HG03565 (cell line): ENCODE measurements at regions not wholly inside any gene's neighbourhood (a gene's known extent, or its start where the extent isn't known, plus 50 kb on each side); places are given as distances from the start of the nearest gene placed in this dataset.
"Not testable (repeated sequence)": the region's sequence is repeated elsewhere in the genome, so short reads cannot be mapped to it uniquely, and the experiment has no call there.

Source experiments
- ATAC-seq: cut with Tn5 transposase; IDR thresholded peaks from one replicate; pipeline ENCODE4 v1.9.1; 2021; ENCODE audit warnings: mild to moderate bottlenecking, moderate library complexity; ENCODE audit not compliant: unreplicated experiment

DNA sequence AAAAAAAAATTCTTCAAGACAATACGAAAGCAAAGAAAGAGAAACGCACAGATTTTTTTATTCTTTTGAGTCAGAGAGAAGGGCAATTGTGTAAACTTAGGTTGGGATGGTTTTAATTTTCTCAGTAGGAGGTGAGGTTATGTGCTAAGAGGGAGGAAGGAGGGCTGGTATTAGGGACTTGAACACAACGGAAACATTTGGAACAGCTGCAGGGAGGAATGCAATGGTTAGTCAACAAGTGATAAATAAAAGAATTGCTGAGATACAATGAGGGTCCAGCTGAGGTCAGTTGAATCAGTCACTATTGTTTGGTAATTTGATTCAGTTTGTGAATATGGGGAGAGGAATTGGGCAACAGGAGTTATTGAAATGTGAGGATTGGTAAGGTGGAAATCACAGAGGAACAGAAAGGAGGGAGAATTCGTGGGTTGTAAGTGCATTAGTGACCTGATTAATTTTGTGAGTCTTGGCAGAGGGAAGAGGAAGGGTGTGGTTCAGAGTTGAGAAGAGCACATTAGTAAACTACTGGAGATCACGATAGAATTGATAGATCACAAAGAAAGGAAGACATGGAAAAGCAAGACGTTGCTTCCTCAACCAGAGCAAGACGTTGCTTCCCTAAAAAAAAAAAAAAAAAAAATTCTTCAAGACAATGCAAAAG is 499.5 kb upstream of the SPRY2 start:
- no peak for ATAC-seq

GRCh38 chr13:80835902-80836301 is 495.0 kb upstream of the SPRY2 start:
- no peak for ATAC-seq

DNA sequence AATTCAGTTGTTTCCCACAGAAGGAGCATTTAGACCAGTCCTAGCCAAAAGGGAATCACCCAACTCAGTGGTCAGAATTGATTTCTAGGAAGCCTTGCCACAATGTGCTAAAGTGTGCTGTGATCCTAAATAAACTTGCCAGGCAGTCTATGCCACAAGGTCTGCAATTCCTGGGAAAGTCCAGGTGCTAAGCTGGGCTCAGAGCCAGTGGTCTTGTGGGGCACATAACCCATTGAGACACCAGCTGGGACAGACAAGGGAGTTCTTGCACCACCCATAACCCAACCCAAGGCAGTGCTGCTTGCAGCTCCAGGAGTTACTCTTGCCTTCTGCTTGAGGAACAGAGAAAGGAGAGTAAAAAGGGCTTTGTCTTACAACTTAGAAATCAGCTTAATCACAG is 489.5 kb upstream of the SPRY2 start:
- no peak for ATAC-seq

GRCh38 chr13:80828759-80829158 is 487.8 kb upstream of the SPRY2 start:
- no peak for ATAC-seq

- no peak for ATAC-seq
Measured at GRCh38 chr13:80825276-80825675, 484.4 kb upstream of the SPRY2 start.

GRCh38 chr13:80824229-80824628 is 483.3 kb upstream of the SPRY2 start:
- no peak for ATAC-seq

DNA sequence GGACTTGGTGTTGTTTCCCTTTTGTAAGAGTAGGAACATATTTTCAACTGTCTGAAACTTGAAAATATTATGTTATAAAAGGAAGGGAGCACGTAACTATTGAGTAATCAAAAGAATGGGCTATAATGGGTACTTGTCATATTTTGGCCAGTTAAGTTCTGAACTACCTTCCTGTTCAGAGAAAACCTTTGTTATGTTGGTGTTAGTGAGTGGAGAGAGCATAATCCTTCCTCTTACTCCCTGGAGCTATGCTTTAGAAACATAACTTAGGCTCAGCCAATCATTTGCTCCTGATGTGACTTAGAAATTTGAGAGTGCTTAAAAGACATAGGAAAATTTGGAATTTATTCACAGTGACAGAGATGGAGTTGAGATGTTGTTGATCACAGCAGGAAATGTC is 482.5 kb upstream of the SPRY2 start:
- ATAC-seq: no peak

GRCh38 chr13:80821466-80821865 is 480.5 kb upstream of the SPRY2 start:
- no peak for ATAC-seq

DNA sequence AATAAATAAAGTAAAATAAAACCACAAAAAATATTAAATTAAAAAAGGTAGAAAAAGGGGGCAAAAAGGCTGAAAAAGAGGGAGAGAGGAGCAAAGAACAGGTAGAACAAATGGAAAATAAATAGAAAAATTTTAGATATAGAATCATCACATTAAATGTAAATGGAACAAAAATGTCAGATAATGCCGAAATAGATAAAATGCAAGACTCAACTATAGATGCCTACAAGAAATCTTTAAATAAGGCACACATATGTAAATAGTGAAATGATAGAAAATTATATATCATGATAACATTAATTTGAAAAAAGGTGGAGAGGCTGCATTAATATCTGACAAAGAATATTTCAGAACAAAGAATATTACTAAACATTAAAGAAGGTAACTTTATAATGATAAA is 477.1 kb upstream of the SPRY2 start:
- no peak for ATAC-seq

DNA sequence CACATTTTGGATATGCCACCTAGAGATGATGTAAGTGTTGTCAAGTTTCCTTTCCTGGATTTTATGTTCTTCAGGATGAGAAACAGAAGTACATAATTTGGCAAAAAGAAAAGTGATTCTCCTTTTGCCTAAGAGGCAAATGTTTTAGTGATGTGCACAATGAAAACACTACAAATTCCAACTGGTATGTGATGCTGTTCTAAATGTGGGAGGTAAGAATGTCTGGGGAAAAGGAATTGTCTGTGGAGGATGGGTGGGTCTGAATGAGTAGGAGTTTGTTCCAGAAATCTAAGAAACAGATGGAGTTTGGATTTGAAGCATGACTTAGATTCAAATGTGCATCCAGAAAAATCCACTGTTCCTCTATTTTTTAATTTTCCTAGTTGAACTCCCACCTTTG is 473.6 kb upstream of the SPRY2 start:
- no peak for ATAC-seq

GRCh38 chr13:80810294-80810693 is 469.4 kb upstream of the SPRY2 start:
- not testable (repeated sequence) for ATAC-seq

DNA sequence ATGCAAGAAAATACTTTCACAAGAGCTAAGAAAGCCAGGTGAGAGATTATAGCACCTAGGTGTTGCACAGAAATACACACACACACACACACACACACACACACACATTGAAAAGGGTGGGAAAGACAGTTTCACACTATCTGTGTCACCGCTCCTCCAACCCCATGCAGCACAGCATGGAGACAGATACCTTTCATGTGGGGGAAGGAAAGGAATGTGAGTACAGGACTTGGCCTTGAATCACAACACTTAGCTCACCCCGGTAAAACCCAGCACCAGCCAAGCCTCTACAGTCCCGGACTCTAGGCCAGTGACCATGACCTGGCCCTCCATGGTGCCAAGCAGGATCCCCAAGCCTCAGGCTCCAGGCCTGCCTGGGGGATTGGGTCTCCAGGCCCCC is 462.0 kb upstream of the SPRY2 start:
- ATAC-seq: no peak

- no peak for ATAC-seq
Measured at GRCh38 chr13:80798576-80799133, 457.7 kb upstream of the SPRY2 start.

GRCh38 chr13:80787604-80788003 is 446.7 kb upstream of the SPRY2 start:
- ATAC-seq: no peak

DNA sequence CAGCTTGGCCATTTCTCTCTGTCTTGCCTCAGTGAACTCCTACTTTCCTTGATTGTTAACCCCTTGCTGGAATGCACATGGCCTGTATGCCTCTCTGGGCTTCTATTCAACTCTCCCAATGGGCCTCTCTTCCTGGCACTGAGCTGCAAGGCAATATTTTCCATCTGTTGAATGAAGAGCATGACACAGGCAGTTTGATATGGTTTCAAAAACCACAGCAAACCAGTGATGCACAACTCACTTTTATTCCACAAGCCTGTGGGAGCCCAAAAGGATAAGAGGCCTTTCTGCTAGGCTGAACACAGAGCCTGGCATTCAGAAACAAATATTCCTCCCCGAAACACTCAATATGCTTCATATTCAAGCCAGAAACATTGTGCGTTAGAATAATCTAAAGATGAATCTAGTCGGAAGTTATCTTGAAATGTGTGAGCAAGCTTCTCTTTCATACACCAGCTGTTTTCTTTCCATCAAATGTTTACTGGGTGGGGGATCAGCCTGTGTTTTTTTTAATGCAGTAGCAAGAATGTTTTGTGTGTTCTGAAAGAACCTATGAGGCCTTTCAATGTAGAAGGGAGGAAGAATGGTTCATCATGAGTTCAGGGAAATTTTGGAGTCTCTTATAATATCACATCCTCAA is 443.1 kb upstream of the SPRY2 start:
- no peak for ATAC-seq

GRCh38 chr13:80782441-80782840 is 441.5 kb upstream of the SPRY2 start:
- no peak for ATAC-seq

DNA sequence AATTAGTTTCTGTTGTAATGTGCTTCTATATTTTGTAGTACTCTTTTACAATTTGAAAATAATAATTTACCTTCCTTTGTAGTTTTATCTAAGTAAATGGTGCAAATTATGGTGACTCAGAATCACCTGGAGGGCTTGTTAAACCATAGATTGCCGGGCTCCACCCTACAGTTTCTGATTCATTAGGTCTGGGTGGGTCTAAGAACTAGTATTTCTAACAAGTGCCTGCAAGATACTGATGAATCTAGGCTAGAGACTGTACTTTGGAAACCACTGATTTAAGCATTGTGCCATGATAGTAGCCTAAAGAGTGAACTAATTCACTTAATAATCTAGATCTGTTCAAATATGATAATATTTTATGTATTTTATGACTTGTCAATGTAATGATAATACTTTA is 437.4 kb upstream of the SPRY2 start:
- ATAC-seq: no peak

GRCh38 chr13:80757694-80758093 is 416.8 kb upstream of the SPRY2 start:
- ATAC-seq: no peak

DNA sequence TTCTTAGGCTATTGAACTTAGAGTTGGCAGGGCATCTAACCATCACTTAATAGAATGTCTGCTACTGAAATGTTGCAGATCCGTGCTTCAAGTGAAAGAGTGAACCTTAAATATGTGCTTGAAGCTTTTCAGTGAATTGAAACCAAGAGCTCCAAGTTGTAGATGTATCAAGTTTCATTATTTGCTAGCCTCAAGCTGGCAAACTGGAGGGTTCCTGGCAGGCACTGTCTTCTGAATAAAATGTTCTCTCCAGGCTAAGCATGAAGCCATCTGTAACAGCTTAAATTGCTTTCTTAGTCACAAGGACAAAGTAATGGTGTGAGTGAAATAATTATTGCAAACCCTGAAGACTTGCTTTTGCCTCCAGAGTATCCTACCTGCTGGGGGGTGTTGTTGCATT is 415.0 kb upstream of the SPRY2 start:
- ATAC-seq: no peak

- ATAC-seq: no peak
Measured at GRCh38 chr13:80754441-80754840, 413.5 kb upstream of the SPRY2 start.

GRCh38 chr13:80753866-80754265 is 412.9 kb upstream of the SPRY2 start:
- no peak for ATAC-seq

DNA sequence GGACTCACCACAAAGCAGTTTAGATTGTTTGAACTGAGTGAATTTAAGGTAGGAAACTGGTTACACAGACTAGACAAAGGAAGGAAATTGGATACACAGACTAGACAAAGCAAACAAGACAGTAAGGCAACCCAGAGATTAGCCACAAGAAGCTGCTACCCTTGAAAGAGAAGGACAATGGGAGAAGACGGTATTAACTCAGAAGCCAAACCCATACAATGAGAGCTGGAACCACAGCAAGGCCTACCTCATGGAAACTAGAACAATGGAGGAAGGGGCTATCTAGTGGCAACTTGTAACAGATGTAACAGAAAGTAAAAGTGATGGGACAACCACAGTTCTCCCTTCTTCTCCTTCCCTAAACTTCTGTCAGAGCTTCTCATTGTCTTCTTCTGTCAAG is 410.9 kb upstream of the SPRY2 start:
- no peak for ATAC-seq
